ENCODE measurements at regions not wholly inside any gene's neighbourhood (a gene's known extent, or its start where the extent isn't known, plus 50 kb on each side); places are given as distances from the start of the nearest gene placed in this dataset.

DNA sequence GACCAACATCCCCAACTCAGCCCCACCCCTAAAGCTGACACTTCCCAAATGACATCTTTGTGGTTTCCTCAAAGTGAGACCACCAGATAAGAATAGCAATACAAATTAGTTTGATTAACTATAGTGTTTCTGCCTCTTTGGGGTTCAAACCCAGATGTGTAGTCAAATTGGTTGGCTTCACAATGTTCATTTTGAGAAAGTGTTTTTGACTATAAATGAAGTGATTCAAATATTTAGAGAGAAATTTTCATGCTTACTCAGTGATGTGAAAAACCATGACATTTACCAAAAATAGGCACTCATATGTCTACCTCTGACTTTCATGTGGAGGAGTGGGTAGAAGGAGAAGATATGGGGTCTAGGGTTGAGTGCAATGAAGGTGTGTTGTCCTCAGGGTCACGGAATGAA lies 218.4 kb downstream of the BCAT1 start:
- TF ChIP-seq POLR2AphosphoS5 (IDR thresholded peaks at IDR 0.05; ENCODE audit: low read depth, low read length) (no peak), POLR2A (IDR thresholded peaks at IDR 0.05; ENCODE audit: low read depth, low read length) (no peak), TAF1 (IDR thresholded peaks at IDR 0.05; ENCODE audit: borderline replicate concordance, low read depth, low read length) (no peak)

Data from GM12892 (cell line).